Vagina (tissue), 2 donors: ENCODE measurements at regions not wholly inside any gene's neighbourhood (a gene's known extent, or its start where the extent isn't known, plus 50 kb on each side); places are given as distances from the start of the nearest gene placed in this dataset.

Source experiments
- DNase-seq, 2 donors: peaks; one replicate each; pipeline ENCODE4 v3.0.0-alpha.2; 2017; ENCODE audit errors: extremely low spot score in 2 of 2
- H3K27ac ChIP-seq: fragments of 200-600 bp; sonication (generic); one replicate; pipeline ENCODE4 v1.5.1; 2019
- H3K27me3 ChIP-seq: fragments of 200-600 bp; sonication (generic); one replicate; pipeline ENCODE4 v1.5.1; 2019
- H3K36me3 ChIP-seq, 2 donors: fragments of 200-600 bp; sonication (generic); one replicate each; pipeline ENCODE4 v1.5.1; 2017 to 2019
- H3K4me1 ChIP-seq: fragments of 200-600 bp; sonication (generic); one replicate; pipeline ENCODE4 v1.5.1; 2019
- H3K4me3 ChIP-seq, 2 donors: fragments of 200-600 bp; sonication (generic); 1 replicate in 1 of 2; 2 replicates in 1 of 2; pipeline ENCODE4 v1.5.1; 2016 to 2019
- H3K9me3 ChIP-seq: fragments of 200-600 bp; sonication (generic); one replicate; pipeline ENCODE4 v1.5.1; 2019
- POLR2A ChIP-seq, 2 donors: fragments of 450-650 bp; IDR thresholded peaks; one replicate each; pipeline ENCODE4 v1.6.1; 2017; ENCODE audit warnings: antibody characterized with exemption in 2 of 2, mild to moderate bottlenecking in 2 of 2, moderate library complexity in 2 of 2
- POLR2AphosphoS5 ChIP-seq, 2 donors: sonication (generic); formaldehyde crosslinking; IDR thresholded peaks; one replicate each; pipeline ENCODE4 v1.9.0; 2017; ENCODE audit warnings: antibody characterized with exemption in 2 of 2, mild to moderate bottlenecking in 2 of 2, low read depth in 1 of 2; ENCODE audit not compliant: insufficient read depth in 1 of 2
- intact Hi-C: fragments of 100-400 bp; cut with DNase I; formaldehyde crosslinking; loops from one replicate; pipeline ENCODE4 v1.15.1; 2023
- TF ChIP-seq, protein P1 (sequence below), 3 experiments: fragments of 450-650 bp in 2 of 3; fragments of 200-600 bp in 1 of 3; sonication (generic) in 1 of 3; IDR thresholded peaks; one replicate each; pipeline ENCODE4 v1.5.1; 2017 to 2019; ENCODE audit warnings: antibody characterized with exemption in 3 of 3, mild to moderate bottlenecking in 2 of 3, moderate library complexity in 2 of 3

DNA sequence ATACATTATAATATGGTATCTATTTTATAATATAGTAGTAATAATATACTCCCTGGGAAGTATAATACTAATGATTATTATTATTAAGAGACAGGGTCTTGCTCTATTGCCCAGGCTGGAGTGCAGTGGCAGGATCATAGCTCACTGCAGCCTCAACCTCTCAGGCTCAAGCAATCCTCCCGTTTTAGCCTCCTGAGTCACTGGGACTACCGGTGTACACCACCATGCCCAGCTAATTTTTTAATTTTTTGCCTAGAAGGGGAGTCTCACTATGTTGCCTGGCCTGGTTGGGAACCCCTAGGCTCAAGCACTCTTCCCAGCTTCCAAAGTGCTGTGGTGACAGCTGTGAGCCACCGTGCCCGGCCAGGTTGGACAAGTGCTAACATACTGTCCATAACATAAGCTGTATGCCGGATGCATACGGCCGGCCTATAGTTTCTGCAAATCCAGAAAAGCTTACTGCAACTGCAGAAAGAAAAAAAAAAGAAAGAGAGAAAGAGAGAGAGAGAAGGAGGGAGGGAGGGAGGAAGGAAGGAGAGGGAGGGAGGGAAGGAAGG, 94.2 kb upstream of the PPP2R3B start:
- Histone ChIP-seq H3K4me1 (no peaks in the 10 kb centered on the region), H3K27ac (no peak overlapping the region), H3K4me3 (no peak overlapping the region), H3K36me3 (no peaks in the 10 kb centered on the region), H3K9me3 (no peaks in the 10 kb centered on the region), H3K27me3 (no peaks in the 10 kb centered on the region)
- TF ChIP-seq POLR2A (IDR thresholded peaks at IDR 0.05) (no peak), POLR2AphosphoS5 (IDR thresholded peaks at IDR 0.05; ENCODE audit: insufficient read depth in 1 of 2, low read depth in 1 of 2) (no peak)
- TF ChIP-seq, protein P1, sequence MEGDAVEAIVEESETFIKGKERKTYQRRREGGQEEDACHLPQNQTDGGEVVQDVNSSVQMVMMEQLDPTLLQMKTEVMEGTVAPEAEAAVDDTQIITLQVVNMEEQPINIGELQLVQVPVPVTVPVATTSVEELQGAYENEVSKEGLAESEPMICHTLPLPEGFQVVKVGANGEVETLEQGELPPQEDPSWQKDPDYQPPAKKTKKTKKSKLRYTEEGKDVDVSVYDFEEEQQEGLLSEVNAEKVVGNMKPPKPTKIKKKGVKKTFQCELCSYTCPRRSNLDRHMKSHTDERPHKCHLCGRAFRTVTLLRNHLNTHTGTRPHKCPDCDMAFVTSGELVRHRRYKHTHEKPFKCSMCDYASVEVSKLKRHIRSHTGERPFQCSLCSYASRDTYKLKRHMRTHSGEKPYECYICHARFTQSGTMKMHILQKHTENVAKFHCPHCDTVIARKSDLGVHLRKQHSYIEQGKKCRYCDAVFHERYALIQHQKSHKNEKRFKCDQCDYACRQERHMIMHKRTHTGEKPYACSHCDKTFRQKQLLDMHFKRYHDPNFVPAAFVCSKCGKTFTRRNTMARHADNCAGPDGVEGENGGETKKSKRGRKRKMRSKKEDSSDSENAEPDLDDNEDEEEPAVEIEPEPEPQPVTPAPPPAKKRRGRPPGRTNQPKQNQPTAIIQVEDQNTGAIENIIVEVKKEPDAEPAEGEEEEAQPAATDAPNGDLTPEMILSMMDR (IDR thresholded peaks at IDR 0.05) = no peak
- intact Hi-C loops = no loop called here
- DNase-seq = no peak

DNA sequence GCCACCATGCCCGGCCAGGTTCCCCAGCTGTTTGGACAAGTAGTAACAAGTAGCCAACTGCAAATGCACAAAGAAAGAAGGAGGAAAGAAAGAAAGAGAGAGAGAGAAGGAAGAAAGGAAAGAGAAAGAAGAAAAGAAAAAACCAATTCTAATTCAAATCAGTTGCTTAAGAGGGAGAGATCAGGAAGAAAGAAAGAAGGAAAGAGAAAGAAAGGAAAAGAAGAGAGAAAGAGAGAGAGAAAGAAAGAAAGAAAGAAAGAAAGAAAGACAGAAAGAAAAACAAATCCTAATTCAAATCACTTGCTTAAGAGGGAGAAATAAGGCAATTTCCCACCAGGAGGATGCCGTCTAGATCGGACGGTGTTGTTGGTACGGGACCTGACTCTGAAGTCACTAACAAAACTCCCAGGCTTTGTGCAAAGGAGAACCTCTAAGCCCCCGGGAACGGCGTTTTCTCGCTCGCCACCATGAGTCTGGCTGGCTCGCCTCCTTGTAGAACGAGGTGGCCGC, 95.5 kb upstream of the PPP2R3B start:
- H3K27ac ChIP-seq = no peak overlapping the region
- no peaks in the 10 kb centered on the region for H3K27me3 ChIP-seq
- H3K36me3 ChIP-seq = no peaks in the 10 kb centered on the region
- no peak overlapping the region for H3K4me3 ChIP-seq
- no peaks in the 10 kb centered on the region for H3K4me1 ChIP-seq
- H3K9me3 ChIP-seq = no peaks in the 10 kb centered on the region
- intact Hi-C loops = no loop called here
- DNase-seq = no peak
- TF ChIP-seq POLR2AphosphoS5 (IDR thresholded peaks at IDR 0.05; ENCODE audit: insufficient read depth in 1 of 2, low read depth in 1 of 2) (no peak), POLR2A (IDR thresholded peaks at IDR 0.05) (no peak)
- TF ChIP-seq, protein P1 (IDR thresholded peaks at IDR 0.05) = no peak

DNA sequence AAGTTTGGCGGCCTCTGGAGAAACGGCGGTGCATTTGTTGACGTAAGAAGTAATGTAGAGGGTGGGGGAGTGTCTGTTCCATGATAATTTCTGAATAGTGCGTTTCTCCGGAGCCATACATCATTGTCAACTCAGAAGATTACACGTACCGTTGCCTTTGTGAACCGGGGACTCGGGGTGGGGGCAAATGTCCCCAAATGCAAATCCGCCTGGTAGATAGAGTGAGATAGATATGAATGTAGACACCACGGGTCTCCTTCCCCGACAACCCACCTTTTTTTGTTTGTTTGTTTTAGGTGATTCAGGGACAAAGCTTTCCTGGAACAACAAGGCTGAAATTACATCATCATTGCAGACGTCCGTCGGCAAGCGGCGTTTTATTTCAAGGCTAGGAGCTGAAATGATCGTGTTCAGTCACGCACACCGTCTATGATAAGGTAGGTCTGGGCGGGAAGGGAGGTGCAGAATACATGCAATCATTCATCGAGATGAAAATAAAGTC, 96.0 kb upstream of the PPP2R3B start:
- Histone ChIP-seq H3K36me3 (no peaks in the 10 kb centered on the region), H3K27me3 (no peaks in the 10 kb centered on the region), H3K4me1 (no peaks in the 10 kb centered on the region), H3K9me3 (no peaks in the 10 kb centered on the region), H3K27ac (no peak overlapping the region), H3K4me3 (no peak overlapping the region)
- TF ChIP-seq POLR2AphosphoS5 (IDR thresholded peaks at IDR 0.05; ENCODE audit: insufficient read depth in 1 of 2, low read depth in 1 of 2) = no peak
- no peak for TF ChIP-seq POLR2A (IDR thresholded peaks at IDR 0.05)
- TF ChIP-seq, protein P1 (IDR thresholded peaks at IDR 0.05) = no peak
- no peak for DNase-seq
- intact Hi-C loops = no loop called here

DNA sequence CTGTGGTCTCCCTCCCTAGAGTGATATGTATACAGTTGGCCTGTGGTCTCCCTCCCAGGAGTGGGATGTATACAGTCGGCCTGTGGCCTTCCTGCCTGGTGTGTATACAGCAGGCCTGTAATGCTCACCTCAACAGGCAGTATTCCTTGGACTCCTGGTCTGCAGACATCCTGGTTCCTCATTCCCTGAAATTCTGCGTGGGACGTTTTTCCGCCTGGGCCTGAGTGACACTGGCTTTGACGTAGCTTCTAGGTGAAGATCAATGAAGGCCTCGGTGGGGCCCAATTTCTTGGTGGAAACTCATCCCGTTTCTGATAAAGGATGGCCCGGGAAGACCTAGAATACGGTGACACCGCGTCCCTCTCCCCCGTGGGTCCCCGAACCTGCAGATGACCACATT, 98.7 kb upstream of the PPP2R3B start:
- intact Hi-C loops = no loop called here
- Histone ChIP-seq H3K27me3 (no peaks in the 10 kb centered on the region), H3K4me3 (no peak overlapping the region), H3K4me1 (no peaks in the 10 kb centered on the region), H3K27ac (no peak overlapping the region), H3K9me3 (no peaks in the 10 kb centered on the region), H3K36me3 (no peaks in the 10 kb centered on the region)
- DNase-seq = no peak
- TF ChIP-seq POLR2A (IDR thresholded peaks at IDR 0.05) = no peak
- no peak for TF ChIP-seq POLR2AphosphoS5 (IDR thresholded peaks at IDR 0.05; ENCODE audit: insufficient read depth in 1 of 2, low read depth in 1 of 2)
- TF ChIP-seq, protein P1 (IDR thresholded peaks at IDR 0.05) = no peak

DNA sequence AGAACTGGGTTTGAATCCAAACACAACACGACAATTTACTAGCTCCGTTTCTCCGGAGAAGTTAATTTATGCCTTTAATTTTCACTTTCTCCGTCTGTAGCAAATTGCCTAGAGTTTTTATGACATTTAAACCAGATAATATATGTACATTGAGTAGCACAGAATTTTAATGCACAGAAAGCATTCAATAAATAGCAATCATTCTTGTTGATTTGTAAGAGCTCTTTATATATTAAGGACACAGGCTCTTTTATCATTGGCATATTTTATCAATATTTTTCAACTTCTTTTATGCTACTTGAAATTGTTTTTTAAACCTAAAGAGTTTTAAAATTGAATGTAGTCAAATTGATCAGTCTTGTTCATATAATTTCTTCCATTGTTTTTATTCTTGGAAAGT, 99.6 kb upstream of the PPP2R3B start:
- DNase-seq = no peak
- Histone ChIP-seq H3K36me3 (no peaks in the 10 kb centered on the region), H3K27me3 (no peaks in the 10 kb centered on the region), H3K4me1 (no peaks in the 10 kb centered on the region), H3K9me3 (no peaks in the 10 kb centered on the region), H3K27ac (no peak overlapping the region), H3K4me3 (no peak overlapping the region)
- intact Hi-C loops = no loop called here
- TF ChIP-seq, protein P1 (IDR thresholded peaks at IDR 0.05) = no peak
- TF ChIP-seq POLR2A (IDR thresholded peaks at IDR 0.05) (no peak), POLR2AphosphoS5 (IDR thresholded peaks at IDR 0.05; ENCODE audit: insufficient read depth in 1 of 2, low read depth in 1 of 2) (no peak)
